ENCODE measurements at regions not wholly inside any gene's neighbourhood (a gene's known extent, or its start where the extent isn't known, plus 50 kb on each side); places are given as distances from the start of the nearest gene placed in this dataset.
"Not testable (repeated sequence)": the region's sequence is repeated elsewhere in the genome, so short reads cannot be mapped to it uniquely, and the experiment has no call there.

GRCh38 chr13:27349458-27349857, 75.0 kb upstream of the GTF3A start:
- WGBS, 2 experiments = 95 to 96% methylated on average over 3 of the region's 3 CpGs
- no peak overlapping the region for H3K4me3 ChIP-seq (ENCODE audit: insufficient read depth, low read depth, low read length)
- no peaks in the 10 kb centered on the region for H3K27me3 ChIP-seq (ENCODE audit: control insufficient read depth, insufficient read depth, low read length, poor library complexity, severe bottlenecking)
- no peaks in the 10 kb centered on the region for H3K9me3 ChIP-seq (ENCODE audit: control insufficient read depth, low read length)
- H3K27ac ChIP-seq (ENCODE audit: insufficient read depth, low read depth, low read length, poor library complexity, severe bottlenecking) = no peak overlapping the region
- H3K36me3 ChIP-seq (ENCODE audit: control insufficient read depth, insufficient read depth, low read length) = no peaks in the 10 kb centered on the region
- no peaks in the 10 kb centered on the region for H3K4me1 ChIP-seq (ENCODE audit: control insufficient read depth, insufficient read depth, low read length)

- not testable (repeated sequence) for H3K27me3 ChIP-seq (ENCODE audit: control insufficient read depth, insufficient read depth, low read length, poor library complexity, severe bottlenecking); H3K4me1 ChIP-seq (ENCODE audit: control insufficient read depth, insufficient read depth, low read length); H3K9me3 ChIP-seq (ENCODE audit: control insufficient read depth, low read length); H3K27ac ChIP-seq (ENCODE audit: insufficient read depth, low read depth, low read length, poor library complexity, severe bottlenecking); H3K4me3 ChIP-seq (ENCODE audit: insufficient read depth, low read depth, low read length); H3K36me3 ChIP-seq (ENCODE audit: control insufficient read depth, insufficient read depth, low read length)
- WGBS, 2 experiments = 90 to 96% methylated on average over 6 of the region's 6 CpGs
Observed at GRCh38 chr13:27350825-27351224, 73.6 kb upstream of the GTF3A start.

GRCh38 chr13:27352698-27353097, 71.7 kb upstream of the GTF3A start:
- Histone ChIP-seq H3K4me3 (ENCODE audit: insufficient read depth, low read depth, low read length) (no peak overlapping the region), H3K27ac (ENCODE audit: insufficient read depth, low read depth, low read length, poor library complexity, severe bottlenecking) (no peak overlapping the region)
- WGBS, 2 experiments = 91 to 95% methylated on average over 11 of the region's 11 CpGs

GRCh38 chr13:27353166-27353583, 71.2 kb upstream of the GTF3A start:
- H3K36me3 ChIP-seq (ENCODE audit: control insufficient read depth, insufficient read depth, low read length) = no peaks in the 10 kb centered on the region
- no peak overlapping the region for H3K27ac ChIP-seq (ENCODE audit: insufficient read depth, low read depth, low read length, poor library complexity, severe bottlenecking)
- 85 to 86% methylated on average over 9 of the region's 9 CpGs for WGBS, 2 experiments
- peaks cover 13% of the 10 kb centered on the region for H3K4me1 ChIP-seq (ENCODE audit: control insufficient read depth, insufficient read depth, low read length)
- H3K27me3 ChIP-seq (ENCODE audit: control insufficient read depth, insufficient read depth, low read length, poor library complexity, severe bottlenecking) = no peaks in the 10 kb centered on the region
- H3K9me3 ChIP-seq (ENCODE audit: control insufficient read depth, low read length) = no peaks in the 10 kb centered on the region
- H3K4me3 ChIP-seq (ENCODE audit: insufficient read depth, low read depth, low read length) = no peak overlapping the region

More at GRCh38 chr13:27352698-27353097, 71.7 kb upstream of the GTF3A start:
- Histone ChIP-seq H3K4me1 (ENCODE audit: control insufficient read depth, insufficient read depth, low read length) (peaks cover 13% of the 10 kb centered on the region), H3K36me3 (ENCODE audit: control insufficient read depth, insufficient read depth, low read length) (no peaks in the 10 kb centered on the region), H3K9me3 (ENCODE audit: control insufficient read depth, low read length) (no peaks in the 10 kb centered on the region), H3K27me3 (ENCODE audit: control insufficient read depth, insufficient read depth, low read length, poor library complexity, severe bottlenecking) (no peaks in the 10 kb centered on the region)

GRCh38 chr13:27353708-27354107, 70.7 kb upstream of the GTF3A start:
- Histone ChIP-seq H3K36me3 (ENCODE audit: control insufficient read depth, insufficient read depth, low read length) (no peaks in the 10 kb centered on the region), H3K4me1 (ENCODE audit: control insufficient read depth, insufficient read depth, low read length) (peaks cover 13% of the 10 kb centered on the region), H3K4me3 (ENCODE audit: insufficient read depth, low read depth, low read length) (no peak overlapping the region), H3K27ac (ENCODE audit: insufficient read depth, low read depth, low read length, poor library complexity, severe bottlenecking) (no peak overlapping the region), H3K27me3 (ENCODE audit: control insufficient read depth, insufficient read depth, low read length, poor library complexity, severe bottlenecking) (no peaks in the 10 kb centered on the region), H3K9me3 (ENCODE audit: control insufficient read depth, low read length) (no peaks in the 10 kb centered on the region)
- WGBS, 2 experiments = 88 to 94% methylated on average over 3 of the region's 3 CpGs

- WGBS, 2 experiments = 87 to 89% methylated on average over 3 of the region's 3 CpGs
- H3K4me1 ChIP-seq (ENCODE audit: control insufficient read depth, insufficient read depth, low read length) = peaks cover 13% of the 10 kb centered on the region
- no peaks in the 10 kb centered on the region for H3K9me3 ChIP-seq (ENCODE audit: control insufficient read depth, low read length)
Observed at GRCh38 chr13:27354379-27354778, 70.0 kb upstream of the GTF3A start.

GRCh38 chr13:27355894-27356293, 68.5 kb upstream of the GTF3A start:
- no peaks in the 10 kb centered on the region for H3K36me3 ChIP-seq (ENCODE audit: control insufficient read depth, insufficient read depth, low read length)
- no peaks in the 10 kb centered on the region for H3K9me3 ChIP-seq (ENCODE audit: control insufficient read depth, low read length)
- no peak overlapping the region for H3K27ac ChIP-seq (ENCODE audit: insufficient read depth, low read depth, low read length, poor library complexity, severe bottlenecking)
- no peaks in the 10 kb centered on the region for H3K27me3 ChIP-seq (ENCODE audit: control insufficient read depth, insufficient read depth, low read length, poor library complexity, severe bottlenecking)
- no peak overlapping the region for H3K4me3 ChIP-seq (ENCODE audit: insufficient read depth, low read depth, low read length)
- H3K4me1 ChIP-seq (ENCODE audit: control insufficient read depth, insufficient read depth, low read length) = peaks cover 13% of the 10 kb centered on the region
- WGBS, 2 experiments = 50 to 57% methylated on average over 7 of the region's 7 CpGs

More at GRCh38 chr13:27354379-27354778, 70.0 kb upstream of the GTF3A start:
- Histone ChIP-seq H3K36me3 (ENCODE audit: control insufficient read depth, insufficient read depth, low read length) (no peaks in the 10 kb centered on the region), H3K27ac (ENCODE audit: insufficient read depth, low read depth, low read length, poor library complexity, severe bottlenecking) (no peak overlapping the region), H3K4me3 (ENCODE audit: insufficient read depth, low read depth, low read length) (no peak overlapping the region), H3K27me3 (ENCODE audit: control insufficient read depth, insufficient read depth, low read length, poor library complexity, severe bottlenecking) (no peaks in the 10 kb centered on the region)

- WGBS, 2 experiments = 43 to 79% methylated on average over 1 to 5 of the region's 6 CpGs
- no peak overlapping the region for H3K27ac ChIP-seq (ENCODE audit: insufficient read depth, low read depth, low read length, poor library complexity, severe bottlenecking)
- no peak overlapping the region for H3K4me3 ChIP-seq (ENCODE audit: insufficient read depth, low read depth, low read length)
- no peaks in the 10 kb centered on the region for H3K36me3 ChIP-seq (ENCODE audit: control insufficient read depth, insufficient read depth, low read length)
- H3K4me1 ChIP-seq (ENCODE audit: control insufficient read depth, insufficient read depth, low read length) = peaks cover 13% of the 10 kb centered on the region
- H3K27me3 ChIP-seq (ENCODE audit: control insufficient read depth, insufficient read depth, low read length, poor library complexity, severe bottlenecking) = peaks cover 4% of the 10 kb centered on the region
- no peaks in the 10 kb centered on the region for H3K9me3 ChIP-seq (ENCODE audit: control insufficient read depth, low read length)
Observed at GRCh38 chr13:27358420-27358819, 66.0 kb upstream of the GTF3A start.

- no peak overlapping the region for H3K27ac ChIP-seq (ENCODE audit: insufficient read depth, low read depth, low read length, poor library complexity, severe bottlenecking)
- H3K27me3 ChIP-seq (ENCODE audit: control insufficient read depth, insufficient read depth, low read length, poor library complexity, severe bottlenecking) = peaks cover 4% of the 10 kb centered on the region
- H3K9me3 ChIP-seq (ENCODE audit: control insufficient read depth, low read length) = no peaks in the 10 kb centered on the region
- no peak overlapping the region for H3K4me3 ChIP-seq (ENCODE audit: insufficient read depth, low read depth, low read length)
- H3K4me1 ChIP-seq (ENCODE audit: control insufficient read depth, insufficient read depth, low read length) = peaks cover 13% of the 10 kb centered on the region
- WGBS, 2 experiments = 17 to 18% methylated on average over 6 of the region's 6 CpGs
- H3K36me3 ChIP-seq (ENCODE audit: control insufficient read depth, insufficient read depth, low read length) = no peaks in the 10 kb centered on the region
Observed at GRCh38 chr13:27359199-27359821, 65.1 kb upstream of the GTF3A start.

- H3K27me3 ChIP-seq (ENCODE audit: control insufficient read depth, insufficient read depth, low read length, poor library complexity, severe bottlenecking) = peaks cover 4% of the 10 kb centered on the region
- WGBS, 2 experiments = 89% methylated on average over 9 of the region's 9 CpGs
- H3K36me3 ChIP-seq (ENCODE audit: control insufficient read depth, insufficient read depth, low read length) = no peaks in the 10 kb centered on the region
- peaks cover 8% of the 10 kb centered on the region for H3K4me1 ChIP-seq (ENCODE audit: control insufficient read depth, insufficient read depth, low read length)
- H3K9me3 ChIP-seq (ENCODE audit: control insufficient read depth, low read length) = no peaks in the 10 kb centered on the region
- H3K27ac ChIP-seq (ENCODE audit: insufficient read depth, low read depth, low read length, poor library complexity, severe bottlenecking) = no peak overlapping the region
- H3K4me3 ChIP-seq (ENCODE audit: insufficient read depth, low read depth, low read length) = no peak overlapping the region
Observed at GRCh38 chr13:27360562-27360961, 63.9 kb upstream of the GTF3A start.

Data from ectodermal cell (in vitro differentiated cells).